ENCODE measurements at regions not wholly inside any gene's neighbourhood (a gene's known extent, or its start where the extent isn't known, plus 50 kb on each side); places are given as distances from the start of the nearest gene placed in this dataset.

DNA sequence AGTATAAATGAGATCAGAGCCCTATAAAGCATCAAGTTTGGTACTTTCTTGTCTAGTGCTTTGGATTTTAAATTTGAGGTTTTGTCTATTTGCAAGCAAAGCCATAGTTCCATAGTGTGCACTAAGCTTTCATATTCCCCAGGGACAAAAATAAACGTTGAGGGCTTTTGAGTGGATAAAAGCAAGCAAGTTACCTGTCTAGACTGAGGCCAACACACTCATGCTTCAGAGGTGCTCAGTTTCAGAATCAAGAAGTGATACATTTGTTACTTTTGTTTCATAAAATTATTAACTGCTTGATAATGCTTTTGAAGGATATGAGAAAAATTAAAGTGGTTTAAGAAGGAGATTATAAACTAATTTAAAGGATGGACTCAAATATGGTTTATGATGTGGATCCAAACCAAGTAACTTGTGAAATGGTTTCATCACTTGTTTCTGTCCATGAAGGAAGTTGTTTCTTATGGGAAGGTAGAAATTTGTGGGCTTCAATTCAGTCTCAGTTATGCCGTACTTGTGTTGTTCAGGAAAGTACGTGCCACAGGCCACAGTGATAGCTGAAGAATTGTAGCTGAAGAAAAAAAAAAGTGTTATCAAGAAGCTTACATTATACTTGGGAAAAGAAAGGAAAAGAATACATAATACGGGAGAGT is 71.2 kb downstream of the CHRM3 start:
- H3K18ac ChIP-seq (ENCODE audit: extremely low read depth, low read length), result no peak overlapping the region

More for the DNA sequence above, 71.2 kb downstream of the CHRM3 start:
- peaks cover 8 to 13% of the 10 kb centered on the region in 2 experiments; a peak in 3 of 4 replicates for H3K9me3 ChIP-seq (ENCODE audit: insufficient read depth in 2 of 2, low read depth in 1 of 2, low read length in 1 of 2)
- ChIA-PET CTCF (ENCODE audit: partially characterized antibody) (interaction anchor here (1.1 kb wide), 1 partner anchor 361 kb away, joined by 3 read pairs; no protein-coding TSS in a partner anchor), POLR2A (ENCODE audit: partially characterized antibody) (no interaction called here)
- no peak overlapping the region for H2BK20ac ChIP-seq (ENCODE audit: low read length)
- H3K14ac ChIP-seq (ENCODE audit: insufficient read length), result no peak overlapping the region
- no peaks in the 10 kb centered on the region; a peak in 1 of 7 replicates for H3K4me1 ChIP-seq (replicated peaks in 1 of 4; ENCODE audit: control insufficient read depth in 3 of 4, insufficient read depth in 4 of 4, low read length in 3 of 4)
- no peak overlapping the region for H4K91ac ChIP-seq (replicated peaks; ENCODE audit: insufficient read length, low read length)
- WGBS, 2 experiments (ENCODE audit: extremely low coverage in 1 of 2, insufficient coverage in 1 of 2, insufficient read length in 1 of 2, insufficient replicate concordance in 2 of 2, low coverage in 1 of 2, low lambda C conversion rate in 2 of 2, missing lambda C conversion rate in 1 of 2), result 84 to 100% methylated on average over 1 to 4 of the region's 4 CpGs
- H3K79me2 ChIP-seq (ENCODE audit: control insufficient read depth in 1 of 2, insufficient read depth in 2 of 2, low read length in 2 of 2), result no peaks in the 10 kb centered on the region; a peak in 1 of 4 replicates
- no peak overlapping the region for H2BK15ac ChIP-seq (ENCODE audit: low read length)
- no peaks in the 10 kb centered on the region for H3K27me3 ChIP-seq (replicated peaks in 1 of 4; ENCODE audit: control insufficient read depth in 3 of 4, extremely low read depth in 1 of 4, insufficient read depth in 3 of 4, low read length in 3 of 4)
- 0 out of 8 replicates have a peak, but pooled peaks cover 0 to 2% (median 0%) of the 10 kb centered on the region in 4 experiments for H3K36me3 ChIP-seq (ENCODE audit: control insufficient read depth in 2 of 4, insufficient read depth in 4 of 4, low read length in 3 of 4)
- H2BK5ac ChIP-seq (ENCODE audit: low read depth, low read length), result no peak overlapping the region
- DNase-seq (ENCODE audit: low read depth in 1 of 2, low spot score in 2 of 2) (no peak), FAIRE-seq (no peak)
- no peak for TF ChIP-seq CEBPB (IDR thresholded peaks at IDR 0.05; ENCODE audit: low read depth, low read length)
- no peak for TF ChIP-seq CTBP2 (IDR thresholded peaks at IDR 0.05; ENCODE audit: borderline replicate concordance, insufficient read depth, insufficient read length, low read length)
- no peak for TF ChIP-seq POU5F1 (IDR thresholded peaks at IDR 0.05; ENCODE audit: low read depth, low read length)
- no peak for TF ChIP-seq KDM5A (IDR thresholded peaks at IDR 0.05; ENCODE audit: low read length)
- no peak for TF ChIP-seq TAF1 (IDR thresholded peaks at IDR 0.05; ENCODE audit: low read depth, low read length)
- TF ChIP-seq HDAC2 (IDR thresholded peaks at IDR 0.05; ENCODE audit: borderline replicate concordance in 1 of 2, low read depth in 2 of 2, low read length in 2 of 2), result no peak
- TF ChIP-seq POLR2A (IDR thresholded peaks at IDR 0.05; ENCODE audit: control extremely low read depth in 1 of 2, low read depth in 2 of 2, low read length in 2 of 2), result no peak
- H3K23ac ChIP-seq (ENCODE audit: insufficient read length), result no peak overlapping the region
- no peak overlapping the region for H4K8ac ChIP-seq (ENCODE audit: extremely low read depth, insufficient read depth, low read length)
- no peak overlapping the region for H3K9ac ChIP-seq (replicated peaks in 1 of 4; ENCODE audit: extremely low read depth in 1 of 4, low read depth in 3 of 4, low read length in 3 of 4)
- H4K5ac ChIP-seq (ENCODE audit: insufficient read length, low read depth, low read length), result no peak overlapping the region
- no peak overlapping the region for H2AFZ ChIP-seq (ENCODE audit: low read length)
- no peak overlapping the region for H3K56ac ChIP-seq (replicated peaks; ENCODE audit: insufficient read length, low read depth, low read length)
- no peaks in the 10 kb centered on the region for H3K79me1 ChIP-seq (ENCODE audit: low read depth, low read length)
- no peak overlapping the region for H3K4ac ChIP-seq (replicated peaks; ENCODE audit: insufficient read length, low read depth, low read length)
- H3K23me2 ChIP-seq (ENCODE audit: low read depth, low read length), result no peaks in the 10 kb centered on the region
- no peak overlapping the region for H3K4me3 ChIP-seq (ENCODE audit: extremely low read depth in 1 of 4, insufficient read depth in 2 of 4, low read depth in 3 of 4, low read length in 4 of 4)
- H2AK5ac ChIP-seq (ENCODE audit: low read depth, low read length), result no peak overlapping the region
- H2BK120ac ChIP-seq (replicated peaks; ENCODE audit: low read depth, low read length), result no peak overlapping the region
- H3K27ac ChIP-seq (ENCODE audit: low read depth, low read length), result no peak overlapping the region
- no peak overlapping the region for H3K4me2 ChIP-seq (ENCODE audit: insufficient read depth in 1 of 2, low read depth in 2 of 2, low read length in 2 of 2)
- H4K20me1 ChIP-seq (replicated peaks in 1 of 2; ENCODE audit: control insufficient read depth in 1 of 2, insufficient read depth in 2 of 2, low read length in 2 of 2), result no peaks in the 10 kb centered on the region
- H2BK12ac ChIP-seq (ENCODE audit: low read depth, low read length), result no peak overlapping the region

Data from H1 (cell line).